ENCODE measurements at regions not wholly inside any gene's neighbourhood (a gene's known extent, or its start where the extent isn't known, plus 50 kb on each side); places are given as distances from the start of the nearest gene placed in this dataset.

- no peak for TF ChIP-seq CTCF (IDR thresholded peaks at IDR 0.05; ENCODE audit: insufficient read depth, low read length, poor library complexity, severe bottlenecking)
- no peak for TF ChIP-seq EZH2phosphoT487 (conservative IDR thresholded peaks at IDR 0.05; ENCODE audit: low read length)
Measured at GRCh38 chr7:145862212-145862611, 254.4 kb upstream of the CNTNAP2 start.

All from SU-DHL-6 (cell line).